GM18511 (cell line): ENCODE measurements at regions not wholly inside any gene's neighbourhood (a gene's known extent, or its start where the extent isn't known, plus 50 kb on each side); places are given as distances from the start of the nearest gene placed in this dataset.

Experiments
- ATAC-seq: cut with Tn5 transposase; IDR thresholded peaks from one replicate; pipeline ENCODE4 v1.9.1; 2021; ENCODE audit warnings: mild to moderate bottlenecking, moderate library complexity; ENCODE audit not compliant: unreplicated experiment

- no peak for ATAC-seq
Observed at GRCh38 chr5:57539281-57539701, 56.7 kb upstream of the ACTBL2 start.

DNA sequence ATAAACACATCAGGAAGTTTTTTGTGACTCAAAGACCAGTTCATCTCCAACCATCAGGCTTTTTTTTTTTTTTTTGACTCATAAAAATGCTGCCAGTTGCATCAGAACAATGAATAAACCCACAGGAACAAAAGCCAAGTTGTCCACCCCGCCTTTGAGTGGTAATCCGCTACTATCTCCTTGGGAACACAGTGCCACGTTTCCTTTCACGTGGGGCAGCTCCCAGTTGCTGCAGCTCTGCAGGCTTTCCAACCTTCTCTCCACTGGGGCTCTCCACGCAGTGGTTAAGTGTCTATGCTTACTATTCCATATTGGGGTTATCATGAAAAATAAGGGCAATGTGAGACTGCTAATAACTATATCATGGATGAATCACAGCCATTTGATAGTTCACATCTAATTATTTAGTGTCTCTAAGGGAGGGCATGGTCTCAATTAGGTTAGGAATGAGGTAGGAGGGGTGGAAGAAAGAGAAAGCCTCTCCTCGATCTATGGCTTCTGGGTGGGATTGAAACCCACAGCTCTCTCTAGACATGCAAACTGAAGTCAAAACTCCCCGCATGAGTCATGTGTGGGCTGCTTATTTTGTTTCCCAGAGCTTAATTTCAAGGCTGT, 55.8 kb upstream of the ACTBL2 start:
- no peak for ATAC-seq

GRCh38 chr5:57537811-57538210, 55.2 kb upstream of the ACTBL2 start:
- no peak for ATAC-seq

DNA sequence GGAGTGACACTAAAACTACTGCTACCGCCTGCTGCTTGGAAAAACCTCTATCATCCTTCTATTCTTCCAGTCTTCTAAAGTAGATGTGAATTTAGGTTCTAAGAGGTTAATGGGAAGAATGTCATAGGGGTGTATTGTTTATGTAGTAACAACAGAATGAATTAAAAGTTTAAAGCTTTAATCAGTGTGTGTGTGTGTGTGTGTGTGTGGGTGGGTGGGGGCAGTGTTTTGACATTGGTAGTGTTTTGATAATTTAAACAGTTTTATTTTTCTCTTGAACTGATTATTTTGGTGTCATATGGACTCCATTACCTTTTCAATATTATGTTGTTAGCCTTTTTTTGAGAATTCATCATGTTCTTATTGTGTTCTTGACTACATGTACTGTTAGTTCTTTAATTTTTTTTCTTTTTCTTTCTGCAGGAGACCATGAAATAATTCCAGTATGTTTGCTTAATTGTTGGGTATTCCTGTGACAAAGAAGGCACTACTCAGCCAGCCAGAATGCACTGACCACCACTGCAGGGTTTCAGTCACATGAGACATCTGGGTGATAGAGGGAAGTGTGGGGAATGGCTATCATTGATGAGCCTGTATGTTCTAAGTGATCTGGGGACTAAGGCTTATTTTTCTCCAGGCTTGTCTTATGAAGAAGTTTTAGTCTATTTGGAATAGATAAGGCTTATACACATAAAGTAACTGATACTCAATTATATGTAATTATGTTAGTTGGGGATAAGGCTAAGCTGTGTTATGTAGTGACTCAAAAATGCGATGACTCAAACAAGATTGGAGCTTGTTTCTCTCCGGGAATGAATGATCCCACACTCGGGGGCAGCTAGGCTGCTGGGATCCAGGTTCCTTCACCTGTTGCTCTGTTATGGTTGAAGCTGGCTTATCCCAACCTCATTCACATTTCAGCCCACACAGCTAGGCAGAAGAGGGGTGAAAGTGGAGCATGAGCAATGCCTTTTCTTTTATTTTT, 50.2 kb upstream of the ACTBL2 start:
- ATAC-seq: no peak
